SK-N-SH treated with all-trans-retinoic acid at 6 μM for 48 hours (cell line): ENCODE measurements at regions not wholly inside any gene's neighbourhood (a gene's known extent, or its start where the extent isn't known, plus 50 kb on each side); places are given as distances from the start of the nearest gene placed in this dataset.

ENCODE experiments used
- ATAC-seq: fragments of 200-7000 bp; cut with Tn5 transposase; 3 replicates; pipeline ENCODE4 v1.9.1; 2020; ENCODE audit warnings: mild to moderate bottlenecking, moderate library complexity
- ARNTL ChIP-seq: fragments of 450-650 bp; formaldehyde crosslinking; IDR thresholded peaks from 2 replicates; pipeline ENCODE4 v1.5.0; 2020; ENCODE audit warnings: low read depth, mild to moderate bottlenecking, moderate library complexity, borderline replicate concordance
- CREB5 ChIP-seq: fragments of 250-450 bp; sonication (Bioruptor Pico); IDR thresholded peaks from 2 replicates; pipeline ENCODE4 v1.5.1; 2020; ENCODE audit warnings: low read depth, mild to moderate bottlenecking, moderate library complexity
- CSDC2 ChIP-seq: fragments of 250-450 bp; sonication (Bioruptor Pico); IDR thresholded peaks from 2 replicates; pipeline ENCODE4 v1.5.0; 2020; ENCODE audit warnings: mild to moderate bottlenecking, moderate library complexity
- CSRNP3 ChIP-seq: fragments of 250-450 bp; sonication (Bioruptor Pico); IDR thresholded peaks from 2 replicates; pipeline ENCODE4 v1.5.1; 2021; ENCODE audit warnings: mild to moderate bottlenecking, moderate library complexity
- ESRRG ChIP-seq: fragments of 250-450 bp; sonication (Bioruptor Pico); IDR thresholded peaks from 2 replicates; pipeline ENCODE4 v1.6.1; 2021; ENCODE audit warnings: mild to moderate bottlenecking
- GLIS3 ChIP-seq: fragments of 250-450 bp; sonication (Bioruptor Pico); IDR thresholded peaks from 2 replicates; pipeline ENCODE4 v1.5.0; 2020; ENCODE audit warnings: mild to moderate bottlenecking, moderate library complexity
- ISL1 ChIP-seq: fragments of 250-450 bp; sonication (Bioruptor Pico); IDR thresholded peaks from 2 replicates; pipeline ENCODE4 v2.1.2; 2022; ENCODE audit warnings: mild to moderate bottlenecking, moderate library complexity
- OSR1 ChIP-seq: fragments of 250-450 bp; sonication (Bioruptor Pico); IDR thresholded peaks from 2 replicates; pipeline ENCODE4 v1.8.0; 2022; ENCODE audit warnings: moderate library complexity, mild to moderate bottlenecking, inconsistent platforms
- PATZ1 ChIP-seq: fragments of 250-450 bp; sonication (Bioruptor Pico); IDR thresholded peaks from 2 replicates; pipeline ENCODE4 v1.8.0; 2020; ENCODE audit warnings: mild to moderate bottlenecking, moderate library complexity, borderline replicate concordance
- RARB ChIP-seq: fragments of 250-450 bp; sonication (Bioruptor Pico); IDR thresholded peaks from 2 replicates; pipeline ENCODE4 v1.8.0; 2021; ENCODE audit warnings: mild to moderate bottlenecking, moderate library complexity
- TCF4 ChIP-seq: fragments of 250-450 bp; sonication (Bioruptor Pico); IDR thresholded peaks from 2 replicates; pipeline ENCODE4 v1.8.0; 2021; ENCODE audit warnings: mild to moderate bottlenecking, moderate library complexity, borderline replicate concordance
- TOX ChIP-seq: fragments of 250-450 bp; sonication (Bioruptor Pico); IDR thresholded peaks from 2 replicates; pipeline ENCODE4 v1.8.0; 2021; ENCODE audit warnings: mild to moderate bottlenecking, moderate library complexity, borderline replicate concordance
- TSHZ2 ChIP-seq: fragments of 250-450 bp; sonication (Bioruptor Pico); IDR thresholded peaks from 2 replicates; pipeline ENCODE4 v1.5.0; 2020; ENCODE audit warnings: mild to moderate bottlenecking, moderate library complexity
- ZC3H10 ChIP-seq: fragments of 250-450 bp; sonication (Bioruptor Pico); IDR thresholded peaks from 2 replicates; pipeline ENCODE4 v1.5.1; 2021; ENCODE audit warnings: mild to moderate bottlenecking, moderate library complexity
- ZFP3 ChIP-seq: fragments of 250-450 bp; sonication (Bioruptor Pico); IDR thresholded peaks from 2 replicates; pipeline ENCODE4 v1.5.0; 2020; ENCODE audit warnings: mild to moderate bottlenecking, moderate library complexity
- ZFP30 ChIP-seq: fragments of 450-650 bp; formaldehyde crosslinking; IDR thresholded peaks from 2 replicates; pipeline ENCODE4 v1.5.0; 2022; ENCODE audit warnings: mild to moderate bottlenecking, moderate library complexity

- no peak for ATAC-seq
These were observed 459.0 kb downstream of the XYLT1 start for GRCh38 chr16:17011712-17012111.

GRCh38 chr16:17013038-17013437 is 457.7 kb downstream of the XYLT1 start:
- no peak for ATAC-seq
- no peak for TF ChIP-seq CSRNP3 (CRISPR knock-in tag)
- no peak for TF ChIP-seq PATZ1 (CRISPR knock-in tag)
- TF ChIP-seq ISL1 (CRISPR knock-in tag): no peak
- TF ChIP-seq CSDC2: no peak

More at GRCh38 chr16:17011712-17012111, 459.0 kb downstream of the XYLT1 start:
- TF ChIP-seq PATZ1 (CRISPR knock-in tag): no peak
- no peak for TF ChIP-seq ESRRG (CRISPR knock-in tag)
- no peak for TF ChIP-seq OSR1 (CRISPR knock-in tag)
- TF ChIP-seq ZC3H10 (CRISPR knock-in tag): no peak
- no peak for TF ChIP-seq GLIS3 (CRISPR knock-in tag)
- no peak for TF ChIP-seq TSHZ2 (CRISPR knock-in tag)

GRCh38 chr16:17014484-17015121 is 456.2 kb downstream of the XYLT1 start:
- TF ChIP-seq TOX: no peak
- TF ChIP-seq GLIS3 (CRISPR knock-in tag): no peak
- no peak for TF ChIP-seq ZFP30 (CRISPR knock-in tag)
- no peak for TF ChIP-seq ZFP3 (CRISPR knock-in tag)
- TF ChIP-seq CSRNP3 (CRISPR knock-in tag): no peak
- no peak for TF ChIP-seq CSDC2
- TF ChIP-seq RARB (CRISPR knock-in tag): no peak
- no peak for ATAC-seq

GRCh38 chr16:17015702-17016101 is 455.1 kb downstream of the XYLT1 start:
- no peak for TF ChIP-seq ISL1 (CRISPR knock-in tag)
- no peak for TF ChIP-seq TCF4 (CRISPR knock-in tag)
- TF ChIP-seq TOX: no peak
- no peak for TF ChIP-seq CREB5 (CRISPR knock-in tag)
- no peak for TF ChIP-seq ARNTL
- ATAC-seq: no peak
